ENCODE measurements at regions not wholly inside any gene's neighbourhood (a gene's known extent, or its start where the extent isn't known, plus 50 kb on each side); places are given as distances from the start of the nearest gene placed in this dataset.

- WGBS: 83% methylated on average over 2 of the region's 2 CpGs
- Histone ChIP-seq H3K4me3 (no peak overlapping the region), H3K9me3 (no peaks in the 10 kb centered on the region), H3K4me1 (no peaks in the 10 kb centered on the region), H3K27ac (no peak overlapping the region), H3K27me3 (no peaks in the 10 kb centered on the region), H3K36me3 (no peaks in the 10 kb centered on the region)
- DNase-seq (ENCODE audit: low spot score in 2 of 2): no peak
- TF ChIP-seq POLR2A (IDR thresholded peaks at IDR 0.05): no peak
- TF ChIP-seq POLR2AphosphoS5 (IDR thresholded peaks at IDR 0.05): no peak
- TF ChIP-seq CTCF (IDR thresholded peaks at IDR 0.05): no peak
- no peak for TF ChIP-seq EP300 (IDR thresholded peaks at IDR 0.05)
These were observed 158.6 kb upstream of the CARD18 start for GRCh38 chr11:105298174-105298573.

GRCh38 chr11:105297463-105297862, 157.9 kb upstream of the CARD18 start:
- TF ChIP-seq POLR2AphosphoS5 (IDR thresholded peaks at IDR 0.05) (no peak), CTCF (IDR thresholded peaks at IDR 0.05) (no peak), POLR2A (IDR thresholded peaks at IDR 0.05) (no peak), EP300 (IDR thresholded peaks at IDR 0.05) (no peak)
- WGBS: 57% methylated on average over 2 of the region's 2 CpGs
- DNase-seq (ENCODE audit: low spot score in 2 of 2): no peak
- no peaks in the 10 kb centered on the region for H3K9me3 ChIP-seq
- no peak overlapping the region for H3K27ac ChIP-seq
- no peaks in the 10 kb centered on the region for H3K36me3 ChIP-seq
- H3K27me3 ChIP-seq: no peaks in the 10 kb centered on the region
- H3K4me1 ChIP-seq: no peaks in the 10 kb centered on the region
- H3K4me3 ChIP-seq: no peak overlapping the region

GRCh38 chr11:105296806-105297205, 157.2 kb upstream of the CARD18 start:
- Histone ChIP-seq H3K9me3 (no peaks in the 10 kb centered on the region), H3K27me3 (no peaks in the 10 kb centered on the region), H3K4me3 (no peak overlapping the region), H3K36me3 (no peaks in the 10 kb centered on the region), H3K27ac (no peak overlapping the region), H3K4me1 (no peaks in the 10 kb centered on the region)
- 86% methylated on average over 8 of the region's 8 CpGs for WGBS
- TF ChIP-seq POLR2A (IDR thresholded peaks at IDR 0.05) (no peak), POLR2AphosphoS5 (IDR thresholded peaks at IDR 0.05) (no peak), EP300 (IDR thresholded peaks at IDR 0.05) (no peak), CTCF (IDR thresholded peaks at IDR 0.05) (no peak)
- no peak for DNase-seq (ENCODE audit: low spot score in 2 of 2)

- Histone ChIP-seq H3K36me3 (no peaks in the 10 kb centered on the region), H3K9me3 (no peaks in the 10 kb centered on the region), H3K27ac (no peak overlapping the region), H3K4me1 (no peaks in the 10 kb centered on the region), H3K4me3 (no peak overlapping the region), H3K27me3 (no peaks in the 10 kb centered on the region)
- WGBS: 97% methylated on average over 8 of the region's 8 CpGs
- no peak for DNase-seq (ENCODE audit: low spot score in 2 of 2)
- TF ChIP-seq EP300 (IDR thresholded peaks at IDR 0.05): no peak
- no peak for TF ChIP-seq POLR2A (IDR thresholded peaks at IDR 0.05)
- no peak for TF ChIP-seq CTCF (IDR thresholded peaks at IDR 0.05)
- no peak for TF ChIP-seq POLR2AphosphoS5 (IDR thresholded peaks at IDR 0.05)
These were observed 156.8 kb upstream of the CARD18 start for GRCh38 chr11:105296386-105296785.

- Histone ChIP-seq H3K9me3 (no peaks in the 10 kb centered on the region), H3K27ac (no peak overlapping the region), H3K27me3 (no peaks in the 10 kb centered on the region), H3K4me1 (no peaks in the 10 kb centered on the region), H3K36me3 (no peaks in the 10 kb centered on the region), H3K4me3 (no peak overlapping the region)
- TF ChIP-seq POLR2A (IDR thresholded peaks at IDR 0.05): no peak
- TF ChIP-seq EP300 (IDR thresholded peaks at IDR 0.05): no peak
- no peak for TF ChIP-seq POLR2AphosphoS5 (IDR thresholded peaks at IDR 0.05)
- no peak for TF ChIP-seq CTCF (IDR thresholded peaks at IDR 0.05)
- 67% methylated on average over 2 of the region's 2 CpGs for WGBS
- no peak for DNase-seq (ENCODE audit: low spot score in 2 of 2)
These were observed 143.1 kb upstream of the CARD18 start for GRCh38 chr11:105282658-105283057.
